Small intestine (tissue), 7 donors: ENCODE measurements at regions not wholly inside any gene's neighbourhood (a gene's known extent, or its start where the extent isn't known, plus 50 kb on each side); places are given as distances from the start of the nearest gene placed in this dataset.

Experiments used
- DNase-seq, 2 donors: peaks; one replicate each; pipeline versions ENCODE4 v3.0.0 to v3.0.0-alpha.2; 2013
- FAIRE-seq: peaks from 2 replicates; lab custom pipeline; 2012; peaks lifted over from hg19 to GRCh38; lab: Jason Lieb, UNC
- H3K27ac ChIP-seq, 3 donors: one replicate each; pipeline ENCODE4 v1.5.1; 2013; ENCODE audit warnings: low read length in 2 of 3, mild to moderate bottlenecking in 2 of 3, control low read depth in 1 of 3, inconsistent platforms in 1 of 3, low read depth in 1 of 3, moderate library complexity in 1 of 3
- H3K27me3 ChIP-seq, 3 donors: one replicate each; pipeline ENCODE4 v1.6.1; 2013; ENCODE audit warnings: low read length in 3 of 3, inconsistent platforms in 1 of 3; ENCODE audit not compliant: control insufficient read depth in 3 of 3, insufficient read depth in 3 of 3
- H3K36me3 ChIP-seq, 3 donors: one replicate each; pipeline ENCODE4 v1.6.1; 2013; ENCODE audit warnings: low read length in 3 of 3, inconsistent platforms in 1 of 3, low read depth in 1 of 3, mild to moderate bottlenecking in 1 of 3, moderate library complexity in 1 of 3; ENCODE audit not compliant: control insufficient read depth in 3 of 3, insufficient read depth in 2 of 3
- H3K4me1 ChIP-seq, 3 donors: one replicate each; pipeline ENCODE4 v1.6.1; 2013; ENCODE audit warnings: low read length in 2 of 3, inconsistent platforms in 1 of 3, low read depth in 1 of 3, mild to moderate bottlenecking in 1 of 3, moderate library complexity in 1 of 3; ENCODE audit not compliant: control insufficient read depth in 3 of 3, insufficient read depth in 2 of 3
- H3K4me3 ChIP-seq, 3 donors: one replicate each; pipeline ENCODE4 v1.5.1; 2013; ENCODE audit warnings: low read length in 3 of 3, control low read depth in 1 of 3, inconsistent platforms in 1 of 3, low read depth in 1 of 3, mild to moderate bottlenecking in 1 of 3, moderate library complexity in 1 of 3
- H3K9me3 ChIP-seq, 2 donors: one replicate each; pipeline ENCODE4 v1.6.1; 2013; ENCODE audit warnings: low read depth in 1 of 2, low read length in 1 of 2; ENCODE audit not compliant: control insufficient read depth in 2 of 2, insufficient read depth in 1 of 2
- WGBS, 3 donors: extraction: QIAGEN DNeasy Blood & Tissue Kit; methylation state at CpG; one replicate each; pipeline ENCODE4 v1.1.7; 2013; 5-methylcytosine and 5-hydroxymethylcytosine counted together
- donor health status: healthy with polysubstance abuse.
- donor health status: control.
- donor health status: control.
- donor health status: Bipolar disorder and iron deficiency.
- donor health status: healthy.

DNA sequence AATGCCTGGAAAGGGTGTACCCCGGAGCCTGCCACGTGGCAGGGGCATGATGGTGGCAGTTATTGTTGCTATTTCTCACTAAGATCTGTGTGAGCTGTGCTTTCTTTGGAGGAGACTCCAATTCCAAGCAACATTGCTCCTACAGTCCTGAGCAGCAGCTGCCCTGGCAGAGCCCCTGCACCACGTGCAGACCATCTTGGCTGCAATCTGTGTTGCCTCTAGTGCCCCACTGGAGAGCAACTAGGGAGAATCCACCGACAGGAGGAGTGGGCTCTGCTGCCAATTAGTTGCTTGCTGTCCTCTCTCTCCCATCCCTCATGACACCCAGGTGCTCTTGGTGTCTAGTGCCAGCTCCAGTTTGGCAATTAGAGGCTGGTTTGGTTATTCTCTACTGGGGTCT, 116.0 kb downstream of the PXDC1 start:
- DNase-seq = no peak
- Histone ChIP-seq H3K4me3 (no peak overlapping the region), H3K27me3 (peaks cover 0 to 2% (median 0%) of the 10 kb centered on the region in 3 donors), H3K27ac (no peak overlapping the region), H3K36me3 (no peaks in the 10 kb centered on the region), H3K9me3 (no peaks in the 10 kb centered on the region), H3K4me1 (no peaks in the 10 kb centered on the region)
- 56 to 75% (median 68%) methylated on average over 4 of the region's 4 CpGs for WGBS, 3 donors
- FAIRE-seq = no peak

DNA sequence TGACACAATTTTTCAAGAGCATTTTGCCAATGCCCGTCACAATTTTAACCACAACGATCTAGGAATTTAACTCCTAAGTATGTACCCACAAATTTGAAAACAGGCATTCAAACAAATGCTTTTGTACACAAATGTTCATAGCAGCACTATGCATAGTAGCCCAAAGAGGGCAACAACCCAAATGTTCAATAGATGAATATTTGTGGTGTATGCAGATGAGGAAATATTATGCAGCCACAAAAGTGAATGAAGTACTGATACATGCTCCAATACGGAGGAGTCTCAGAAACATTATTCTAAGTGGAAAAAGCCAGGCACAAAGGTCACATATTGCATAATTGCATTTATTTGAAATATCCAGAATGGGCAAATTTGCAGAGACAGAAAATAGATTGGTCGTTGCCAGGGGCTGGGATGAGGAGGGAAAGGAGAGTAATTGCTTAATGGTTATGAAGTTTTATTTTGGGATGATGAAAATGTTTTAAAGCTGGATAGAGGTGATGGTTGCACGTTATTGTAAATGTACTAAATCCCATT, 117.2 kb downstream of the PXDC1 start:
- Histone ChIP-seq H3K36me3 (no peaks in the 10 kb centered on the region), H3K4me3 (no peak overlapping the region), H3K9me3 (no peaks in the 10 kb centered on the region), H3K4me1 (no peaks in the 10 kb centered on the region), H3K27me3 (peaks cover 0 to 2% (median 0%) of the 10 kb centered on the region in 3 donors), H3K27ac (no peak overlapping the region)
- DNase-seq (no peak), FAIRE-seq (no peak)
- WGBS, 3 donors = 81 to 86% (median 85%) methylated on average over 5 of the region's 5 CpGs

- FAIRE-seq = no peak
Measured at GRCh38 chr6:3633711-3634110, 117.8 kb downstream of the PXDC1 start.

DNA sequence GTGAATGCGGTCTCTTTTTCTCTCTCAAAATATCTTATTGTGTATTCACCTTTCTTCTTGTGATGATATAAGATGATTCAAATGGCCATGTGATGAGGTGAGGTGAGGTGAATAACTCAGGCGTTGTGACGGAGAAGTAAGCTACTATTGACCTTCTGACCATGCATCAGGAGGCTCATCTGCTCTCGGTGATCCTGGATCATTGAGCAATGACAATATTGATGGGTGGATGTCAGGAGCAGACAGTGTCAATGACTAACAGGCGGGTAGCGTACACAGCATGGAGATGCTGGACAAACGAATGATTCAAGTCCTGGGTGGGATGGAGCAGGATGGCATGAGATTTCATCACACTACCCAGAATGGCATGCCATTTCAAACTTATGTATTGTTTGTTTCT, 119.6 kb downstream of the PXDC1 start:
- DNase-seq = no peak
- no peak overlapping the region for H3K27ac ChIP-seq
- no peaks in the 10 kb centered on the region for H3K36me3 ChIP-seq
- FAIRE-seq = no peak
- peaks cover 0 to 6% (median 0%) of the 10 kb centered on the region in 3 donors for H3K4me1 ChIP-seq
- peaks cover 0 to 3% (median 0%) of the 10 kb centered on the region in 3 donors for H3K27me3 ChIP-seq
- no peak overlapping the region for H3K4me3 ChIP-seq
- no peaks in the 10 kb centered on the region for H3K9me3 ChIP-seq
- 83 to 90% (median 85%) methylated on average over 7 of the region's 7 CpGs for WGBS, 3 donors

More at GRCh38 chr6:3633711-3634110, 117.8 kb downstream of the PXDC1 start:
- no peak overlapping the region for H3K4me3 ChIP-seq
- no peak overlapping the region for H3K27ac ChIP-seq
- no peaks in the 10 kb centered on the region for H3K9me3 ChIP-seq
- 86 to 88% (median 86%) methylated on average over 5 of the region's 5 CpGs for WGBS, 3 donors
- no peaks in the 10 kb centered on the region for H3K4me1 ChIP-seq
- H3K36me3 ChIP-seq = no peaks in the 10 kb centered on the region
- no peak for DNase-seq
- H3K27me3 ChIP-seq = peaks cover 0 to 2% (median 0%) of the 10 kb centered on the region in 3 donors

DNA sequence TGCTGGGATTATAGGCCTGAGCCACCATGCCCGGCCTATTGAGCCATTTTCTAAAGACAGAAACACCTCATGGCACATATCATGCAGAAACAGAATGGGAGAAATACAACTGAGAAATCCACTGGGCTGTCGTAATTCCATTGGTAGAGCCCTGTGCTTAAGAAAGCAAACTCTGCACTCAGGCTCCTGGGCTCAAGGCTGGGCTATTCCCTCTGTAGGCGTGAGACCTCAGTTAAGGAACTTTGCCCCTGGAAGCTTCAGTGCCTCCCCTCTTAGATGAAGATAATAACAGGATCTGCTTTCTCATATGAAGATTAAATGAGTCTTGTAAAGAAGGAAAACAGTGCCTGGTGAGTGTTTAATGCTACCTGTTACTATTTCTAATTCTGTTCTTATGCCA, 120.3 kb downstream of the PXDC1 start:
- FAIRE-seq = no peak
- Histone ChIP-seq H3K36me3 (no peaks in the 10 kb centered on the region), H3K4me1 (peaks cover 0 to 6% (median 0%) of the 10 kb centered on the region in 3 donors), H3K27ac (no peak overlapping the region), H3K9me3 (no peaks in the 10 kb centered on the region), H3K4me3 (no peak overlapping the region), H3K27me3 (peaks cover 0 to 2% (median 0%) of the 10 kb centered on the region in 3 donors)
- peak; percentile 44 to 63 for DNase-seq
- 50 to 73% (median 56%) methylated on average over 3 of the region's 3 CpGs for WGBS, 3 donors

- no peaks in the 10 kb centered on the region for H3K36me3 ChIP-seq
- no peak for DNase-seq
- no peaks in the 10 kb centered on the region for H3K9me3 ChIP-seq
- H3K27me3 ChIP-seq = peaks cover 0 to 4% (median 0%) of the 10 kb centered on the region in 3 donors
- no peak overlapping the region for H3K4me3 ChIP-seq
- peaks cover 0 to 6% (median 0%) of the 10 kb centered on the region in 3 donors for H3K4me1 ChIP-seq
- no peak for FAIRE-seq
- H3K27ac ChIP-seq = no peak overlapping the region
- 77 to 83% (median 82%) methylated on average over 4 of the region's 4 CpGs for WGBS, 3 donors
Measured at GRCh38 chr6:3630258-3630835, 121.2 kb downstream of the PXDC1 start.

GRCh38 chr6:3627956-3628835, 123.3 kb downstream of the PXDC1 start:
- no peaks in the 10 kb centered on the region for H3K9me3 ChIP-seq
- FAIRE-seq (no peak), DNase-seq (peak in 1 of 2 donors; percentile 45)
- no peaks in the 10 kb centered on the region for H3K36me3 ChIP-seq
- peaks cover 0 to 9% (median 7%) of the 10 kb centered on the region in 3 donors for H3K27me3 ChIP-seq
- H3K4me3 ChIP-seq = no peak overlapping the region
- no peak overlapping the region for H3K27ac ChIP-seq
- H3K4me1 ChIP-seq = peaks cover 0 to 6% (median 0%) of the 10 kb centered on the region in 3 donors
- 19 to 39% (median 33%) methylated on average over 20 of the region's 20 CpGs for WGBS, 3 donors

DNA sequence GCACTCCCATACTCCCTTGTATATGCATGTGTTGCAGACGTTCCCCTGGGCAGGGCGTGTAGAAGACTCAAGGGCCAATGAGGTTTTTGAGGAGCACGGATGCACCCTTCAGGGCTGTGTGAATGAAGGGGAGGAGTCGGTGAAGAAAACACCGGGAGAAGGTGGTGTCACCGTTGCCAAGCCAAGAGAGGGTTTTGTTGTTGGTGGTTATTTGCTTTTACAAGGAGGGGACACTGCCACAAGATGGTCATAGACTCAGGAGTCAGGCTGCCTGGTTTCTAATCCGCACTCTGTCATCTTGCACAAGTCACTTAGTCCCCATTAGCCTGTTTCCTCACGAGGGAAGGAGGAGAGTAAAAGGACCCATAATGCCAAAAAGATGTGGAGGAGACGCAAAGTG, 124.0 kb downstream of the PXDC1 start:
- Histone ChIP-seq H3K36me3 (no peaks in the 10 kb centered on the region), H3K27ac (no peak overlapping the region), H3K27me3 (peaks cover 0 to 9% (median 7%) of the 10 kb centered on the region in 3 donors), H3K4me1 (peaks cover 0 to 6% (median 0%) of the 10 kb centered on the region in 3 donors), H3K4me3 (no peak overlapping the region), H3K9me3 (no peaks in the 10 kb centered on the region)
- WGBS, 3 donors = 50 to 75% (median 61%) methylated on average over 9 of the region's 9 CpGs
- DNase-seq (no peak), FAIRE-seq (no peak)
